NOMO-1 treated with DMSO at 0.1 percent for 48 hours (cell line): ENCODE measurements at regions not wholly inside any gene's neighbourhood (a gene's known extent, or its start where the extent isn't known, plus 50 kb on each side); places are given as distances from the start of the nearest gene placed in this dataset.

ENCODE experiments used
- DNase-seq: peaks from one replicate; lab custom pipeline; 2025; ENCODE audit not compliant: unreplicated experiment; lab: John Stamatoyannopoulos, UW

DNA sequence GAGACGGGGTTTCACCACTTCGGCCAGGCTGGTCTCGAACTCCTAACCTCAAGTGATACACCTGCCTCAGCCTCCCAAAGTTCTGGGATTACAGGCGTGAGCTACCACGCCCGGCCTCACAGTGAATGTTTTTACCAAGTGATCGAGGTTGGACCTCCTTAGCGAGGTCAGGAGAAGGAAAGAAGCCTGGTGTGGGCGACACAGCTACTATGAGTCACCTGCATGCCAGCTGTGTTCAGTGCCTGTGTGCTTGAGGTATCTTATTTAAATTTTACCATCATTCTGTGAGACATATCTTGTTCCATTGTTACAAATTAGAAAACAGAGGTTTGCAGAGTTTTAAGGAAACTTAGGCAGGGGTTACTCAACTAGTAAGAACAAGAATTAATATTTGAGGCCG lies 174.8 kb upstream of the DYNLRB2 start:
- no peak for DNase-seq

- DNase-seq = no peak
Observed at GRCh38 chr16:80362816-80363215, 178.0 kb upstream of the DYNLRB2 start.

DNA sequence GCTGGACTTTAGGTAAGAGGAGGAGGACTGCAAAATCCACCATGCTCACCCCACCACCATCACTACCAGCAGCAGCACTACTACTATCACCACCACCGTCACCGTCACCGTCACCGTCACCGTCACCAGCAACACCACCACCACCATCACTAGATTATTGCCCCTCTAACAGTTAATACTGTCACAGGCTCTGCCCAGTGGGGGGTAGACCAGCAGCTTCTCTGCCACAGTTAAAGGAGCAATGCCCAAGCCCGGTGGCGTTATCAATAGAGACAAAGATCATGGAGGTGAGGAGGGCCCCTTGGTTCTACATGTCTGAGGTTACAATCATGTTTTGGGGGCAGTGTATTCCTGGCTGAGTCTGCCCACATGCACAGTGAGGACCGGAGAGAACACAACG lies 184.4 kb upstream of the DYNLRB2 start:
- no peak for DNase-seq

DNA sequence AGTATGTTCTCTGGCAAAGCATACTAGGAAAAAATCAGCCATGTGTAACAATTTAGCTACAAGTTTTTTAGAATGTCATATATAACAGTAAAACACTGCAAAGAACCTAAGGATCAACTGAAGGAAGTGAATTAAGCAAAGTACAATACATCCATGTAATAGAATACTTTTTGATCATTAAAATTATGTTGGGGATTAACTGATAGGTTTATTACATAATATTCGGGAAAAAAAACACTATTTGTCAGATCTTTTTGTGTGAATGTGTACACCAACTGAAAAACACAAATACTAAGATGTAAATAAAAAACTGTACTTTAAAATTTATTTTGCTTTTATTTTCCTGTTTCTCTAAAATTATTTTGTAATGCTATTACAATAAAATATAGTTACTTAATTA lies 185.5 kb upstream of the DYNLRB2 start:
- no peak for DNase-seq

- DNase-seq = no peak
Observed at GRCh38 chr16:80350061-80350460, 190.7 kb upstream of the DYNLRB2 start.

DNA sequence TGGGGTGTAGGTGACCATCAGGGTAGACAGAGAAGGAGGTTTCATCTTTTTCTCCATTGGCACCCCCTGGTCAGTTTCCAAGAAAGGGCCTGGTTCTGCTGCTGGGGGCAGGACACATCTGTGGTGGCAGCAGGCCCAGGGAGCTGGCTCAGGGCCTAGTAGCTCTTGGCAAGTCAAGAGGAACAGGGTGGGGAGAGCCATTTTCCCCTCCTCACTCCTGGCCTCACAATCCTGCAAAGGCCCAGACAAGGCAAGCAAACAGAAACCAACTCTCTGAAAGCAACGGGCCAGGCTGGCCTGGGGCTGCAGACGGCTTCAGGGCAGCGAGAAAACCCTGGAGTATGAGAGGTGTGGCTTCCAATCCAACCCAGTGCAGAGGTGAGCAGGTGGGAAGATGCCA lies 192.9 kb upstream of the DYNLRB2 start:
- no peak for DNase-seq

DNA sequence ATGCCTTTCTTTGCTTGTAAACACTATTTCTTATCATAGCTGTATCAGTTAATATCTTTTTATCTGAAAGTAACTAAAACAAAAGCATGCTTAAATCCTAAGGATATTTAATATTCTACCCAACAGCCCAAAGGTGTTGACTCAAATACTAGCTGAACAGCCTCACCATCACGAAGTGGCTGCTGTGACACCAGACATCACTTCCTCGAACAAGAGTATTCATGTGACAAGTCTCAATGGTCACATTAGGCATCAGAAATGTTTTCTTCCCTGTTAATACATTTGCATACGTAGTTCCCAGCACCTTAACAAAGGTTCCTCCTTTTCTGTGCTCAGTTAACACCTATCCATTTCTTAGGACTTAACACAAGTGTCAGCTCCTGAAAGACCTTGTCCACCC lies 193.8 kb upstream of the DYNLRB2 start:
- no peak for DNase-seq

GRCh38 chr16:80346111-80346632 lies 194.6 kb upstream of the DYNLRB2 start:
- DNase-seq = no peak

- no peak for DNase-seq
Observed at GRCh38 chr16:80345701-80346100, 195.1 kb upstream of the DYNLRB2 start.

- DNase-seq = no peak
Observed at GRCh38 chr16:80344570-80344969, 196.2 kb upstream of the DYNLRB2 start.

DNA sequence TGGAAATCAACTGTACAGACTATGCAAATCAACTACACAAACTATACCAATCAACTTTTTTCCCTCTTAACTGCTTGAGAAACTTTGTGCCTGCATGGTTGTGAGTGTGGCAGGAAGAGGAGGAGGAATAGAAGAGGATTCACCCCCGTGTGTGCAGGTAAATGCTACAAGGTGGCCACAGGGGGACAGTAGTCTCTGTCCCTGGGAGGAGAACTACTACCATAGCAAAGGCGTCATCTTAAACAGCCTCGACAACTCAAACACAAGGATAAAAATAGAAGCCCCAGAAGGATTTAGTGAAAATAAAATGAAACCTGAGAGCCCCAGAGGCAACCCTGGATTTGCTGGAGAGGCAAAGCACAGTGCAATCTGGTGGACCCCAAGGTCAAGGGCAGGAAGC lies 199.5 kb upstream of the DYNLRB2 start:
- DNase-seq = no peak

- no peak for DNase-seq
Observed at GRCh38 chr16:80337786-80338185, 203.0 kb upstream of the DYNLRB2 start.

DNA sequence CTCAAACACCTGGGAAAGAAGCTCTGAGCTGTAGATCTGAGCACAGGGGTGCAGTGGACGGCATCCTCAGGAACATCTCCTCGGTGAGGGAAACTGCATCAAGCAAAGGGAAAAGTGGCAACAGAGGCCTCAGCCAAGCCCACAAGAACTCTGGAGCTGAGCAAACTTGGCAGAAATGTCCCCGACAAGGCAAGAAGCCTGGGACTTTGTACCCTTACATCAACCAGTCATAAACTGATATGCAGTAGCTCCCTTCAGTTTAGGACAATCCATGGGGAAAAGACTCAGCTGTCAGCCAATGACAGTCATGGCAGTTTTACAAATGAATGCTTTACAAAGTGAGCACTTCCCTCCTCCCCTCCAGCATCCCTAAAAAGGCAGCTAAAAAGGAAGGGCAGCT lies 210.0 kb upstream of the DYNLRB2 start:
- no peak for DNase-seq

GRCh38 chr16:80330150-80330549 lies 210.6 kb upstream of the DYNLRB2 start:
- no peak for DNase-seq

DNA sequence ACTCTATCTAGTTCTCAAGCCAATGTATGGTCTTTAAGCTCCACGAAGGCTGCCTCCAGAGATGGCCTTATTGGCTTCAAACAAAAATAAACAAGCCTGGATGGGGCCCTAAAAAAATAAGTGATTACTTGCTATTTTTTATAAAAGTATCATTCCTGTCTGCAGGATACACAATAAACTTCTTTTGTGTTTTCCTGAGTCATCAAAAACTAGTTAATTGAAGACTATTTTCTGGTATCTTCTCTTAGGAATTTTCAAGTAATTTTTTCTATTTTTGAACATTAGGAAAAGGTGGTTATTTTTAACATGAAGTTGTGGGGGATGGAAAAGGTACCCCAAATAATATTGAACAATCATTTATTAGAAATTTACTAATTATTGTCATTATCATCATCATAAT lies 213.1 kb upstream of the DYNLRB2 start:
- DNase-seq = no peak

DNA sequence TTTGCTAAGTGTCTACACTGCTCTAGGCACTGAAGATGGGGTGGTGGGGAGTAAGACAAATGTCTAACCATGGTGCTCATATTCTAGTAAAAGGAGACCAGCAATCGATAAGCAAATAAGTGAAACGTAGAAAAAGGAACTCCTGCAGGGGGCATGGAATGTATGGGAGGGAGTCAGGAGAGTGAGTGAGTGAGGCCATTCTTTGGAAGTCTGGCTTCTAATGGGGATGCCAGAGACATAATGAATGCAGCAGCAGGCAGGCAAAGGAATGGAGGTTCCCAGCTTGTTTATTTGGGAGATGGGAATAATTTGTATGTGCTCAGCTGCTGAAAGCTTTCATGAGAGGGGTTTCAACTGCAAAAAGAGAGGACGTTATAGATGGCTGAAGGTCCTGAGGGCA lies 216.4 kb upstream of the DYNLRB2 start:
- DNase-seq = no peak

DNA sequence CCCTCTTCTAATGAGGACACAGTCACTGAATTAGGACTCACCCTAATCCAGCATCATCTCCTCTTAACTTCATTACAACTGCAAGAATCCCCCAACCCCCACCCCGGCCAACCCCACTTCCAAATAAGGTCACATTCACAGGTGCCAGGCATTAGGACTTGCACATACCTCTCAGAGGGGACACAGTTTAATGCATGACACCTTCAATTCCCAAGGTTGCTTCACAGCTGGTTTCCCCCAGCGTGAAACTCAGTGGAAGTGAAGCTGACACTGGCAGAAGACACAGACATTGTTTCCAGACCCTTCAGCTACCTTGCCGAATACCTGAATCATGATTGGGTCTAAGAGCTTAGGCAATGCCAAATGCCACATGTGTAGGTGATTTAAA lies 217.0 kb upstream of the DYNLRB2 start:
- no peak for DNase-seq

GRCh38 chr16:80323187-80323807 lies 217.5 kb upstream of the DYNLRB2 start:
- DNase-seq = no peak

- DNase-seq = no peak
Observed at GRCh38 chr16:80319181-80319580, 221.6 kb upstream of the DYNLRB2 start.

GRCh38 chr16:80318107-80318506 lies 222.7 kb upstream of the DYNLRB2 start:
- DNase-seq = no peak

DNA sequence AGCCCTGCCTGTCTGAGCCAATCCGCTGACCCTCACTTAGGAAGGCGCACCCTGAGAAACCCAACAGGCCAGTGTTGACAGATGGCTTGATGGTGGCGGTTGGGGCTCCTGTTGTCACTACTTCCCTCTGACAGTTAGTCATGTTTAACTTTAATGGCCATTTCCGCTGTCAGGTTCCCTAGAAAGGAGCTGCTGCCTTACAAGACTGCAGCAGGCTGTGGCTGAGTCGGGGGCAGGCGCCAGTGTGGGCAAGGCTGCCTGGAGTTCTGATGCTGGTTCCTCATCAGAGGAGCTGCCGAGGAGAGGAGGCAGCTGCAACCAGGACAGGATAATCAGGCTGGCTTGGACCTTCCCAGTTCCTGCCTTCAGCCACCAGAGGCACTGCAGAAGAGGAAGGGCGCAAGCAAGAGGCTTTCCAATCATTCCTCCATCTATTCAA lies 223.2 kb upstream of the DYNLRB2 start:
- DNase-seq = peak; percentile 92

DNA sequence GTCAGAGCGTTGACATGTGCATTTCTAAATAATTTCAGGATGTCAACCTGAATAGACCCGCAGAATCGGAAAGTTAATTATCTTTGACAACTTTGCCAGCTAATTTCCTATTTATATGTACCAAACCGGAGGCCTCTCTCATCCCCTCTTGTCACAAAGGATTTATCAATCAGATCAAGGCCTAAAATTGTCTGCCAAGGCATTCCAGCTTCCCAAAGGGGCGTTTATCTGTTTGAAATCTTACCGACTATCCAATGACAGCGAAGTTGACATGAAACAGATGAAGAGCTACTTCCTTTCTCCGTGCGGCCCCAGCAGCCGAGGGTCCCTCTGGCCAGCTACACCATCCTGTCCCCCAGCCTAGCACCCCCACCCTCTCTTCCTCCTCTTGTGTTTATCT lies 223.7 kb upstream of the DYNLRB2 start:
- DNase-seq = no peak

- DNase-seq = no peak
Observed at GRCh38 chr16:80314042-80314441, 226.8 kb upstream of the DYNLRB2 start.
